ENCODE measurements at regions not wholly inside any gene's neighbourhood (a gene's known extent, or its start where the extent isn't known, plus 50 kb on each side); places are given as distances from the start of the nearest gene placed in this dataset.
A peak's percentile ranks its signal among the peaks of the same experiment; 100 is the strongest.

DNA sequence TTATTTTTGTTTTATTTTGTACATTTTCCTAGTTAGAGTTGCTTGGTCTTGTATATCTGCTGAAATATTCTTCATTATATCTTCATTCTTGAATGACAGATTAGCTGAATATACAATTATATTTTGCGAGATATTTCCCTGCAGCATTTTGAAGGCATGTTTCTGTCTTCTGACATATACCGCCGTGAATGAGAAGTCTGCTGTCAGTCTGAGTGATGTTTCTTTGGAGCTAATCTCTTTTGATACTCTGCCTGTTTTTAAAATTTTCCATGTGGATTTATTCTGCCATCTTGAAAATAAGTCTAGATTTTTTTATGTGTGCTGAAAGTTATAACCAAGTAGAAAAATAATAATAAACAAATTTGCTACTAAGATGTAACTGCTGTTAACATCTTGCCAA lies 148.5 kb downstream of the MAGEC1 start:
- H2AFZ ChIP-seq (ENCODE audit: low read depth, low read length) = no peak overlapping the region
- no peaks in the 10 kb centered on the region for H3K36me3 ChIP-seq (ENCODE audit: insufficient read depth, low read length)
- H3K27ac ChIP-seq (ENCODE audit: low read length) = no peak overlapping the region
- H3K4me2 ChIP-seq (ENCODE audit: low read length) = no peak overlapping the region
- H3K9me2 ChIP-seq (ENCODE audit: insufficient read depth, low read length) = no peaks in the 10 kb centered on the region
- H3F3A ChIP-seq (ENCODE audit: insufficient read depth, low read length, poor library complexity, severe bottlenecking) = no peaks in the 10 kb centered on the region
- no peak overlapping the region for H3K4me3 ChIP-seq (ENCODE audit: low read length)
- H3K9ac ChIP-seq (ENCODE audit: low read length) = no peak overlapping the region
- H3K27me3 ChIP-seq (ENCODE audit: insufficient read depth, low read depth, low read length) = no peaks in the 10 kb centered on the region
- H3K79me2 ChIP-seq (replicated peaks; ENCODE audit: insufficient read depth, low read length) = no peaks in the 10 kb centered on the region
- no peaks in the 10 kb centered on the region for H4K20me1 ChIP-seq (ENCODE audit: insufficient read depth)
- TF ChIP-seq POLR2AphosphoS5 (IDR thresholded peaks at IDR 0.05) (peak; percentile 76), EP300 (conservative IDR thresholded peaks at IDR 0.05; ENCODE audit: poor library complexity, severe bottlenecking) (peak; percentile 95), SMC3 (conservative IDR thresholded peaks at IDR 0.05; ENCODE audit: poor library complexity) (no peak), REST (IDR thresholded peaks at IDR 0.05; ENCODE audit: borderline replicate concordance) (peak; percentile 84)
- H3K9me3 ChIP-seq (ENCODE audit: low read length) = no peaks in the 10 kb centered on the region

DNA sequence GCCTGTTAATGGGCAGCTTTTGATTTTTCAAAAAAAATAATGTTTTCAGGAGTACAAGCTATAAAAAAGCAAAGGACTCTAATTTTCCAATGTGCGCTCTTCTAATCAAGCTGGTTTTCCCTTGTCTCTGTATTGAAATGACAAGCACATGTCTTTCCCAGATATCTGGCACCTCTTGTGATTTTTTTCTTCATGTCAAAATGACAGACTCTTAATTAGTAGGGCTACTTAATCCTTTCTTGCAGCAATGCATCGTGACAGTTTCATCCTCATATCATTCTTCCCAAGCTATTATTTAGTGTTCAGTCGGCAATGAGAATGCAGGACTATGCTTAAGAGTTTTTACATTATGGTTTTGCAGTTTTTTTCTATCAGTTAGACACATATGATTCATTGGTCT lies 139.5 kb downstream of the MAGEC1 start:
- Histone ChIP-seq H3K79me2 (replicated peaks; ENCODE audit: insufficient read depth, low read length) (no peaks in the 10 kb centered on the region), H3K4me2 (ENCODE audit: low read length) (peak overlapping the region; percentile 25), H3K4me3 (ENCODE audit: low read length) (peak overlapping the region; percentile 34), H3K9me3 (ENCODE audit: low read length) (no peaks in the 10 kb centered on the region), H2AFZ (ENCODE audit: low read depth, low read length) (no peak overlapping the region), H3K27ac (ENCODE audit: low read length) (peak overlapping the region; percentile 71), H3K9me2 (ENCODE audit: insufficient read depth, low read length) (no peaks in the 10 kb centered on the region), H3K27me3 (ENCODE audit: insufficient read depth, low read depth, low read length) (no peaks in the 10 kb centered on the region), H3K36me3 (ENCODE audit: insufficient read depth, low read length) (no peaks in the 10 kb centered on the region), H4K20me1 (ENCODE audit: insufficient read depth) (no peaks in the 10 kb centered on the region), H3K9ac (ENCODE audit: low read length) (no peak overlapping the region), H3F3A (ENCODE audit: insufficient read depth, low read length, poor library complexity, severe bottlenecking) (no peaks in the 10 kb centered on the region)
- TF ChIP-seq TAF1 (IDR thresholded peaks at IDR 0.05; ENCODE audit: low read depth) = no peak
- no peak for TF ChIP-seq SMC3 (conservative IDR thresholded peaks at IDR 0.05; ENCODE audit: poor library complexity)
- TF ChIP-seq EP300 (conservative IDR thresholded peaks at IDR 0.05; ENCODE audit: poor library complexity, severe bottlenecking) = peak; percentile 87
- TF ChIP-seq, protein P1, sequence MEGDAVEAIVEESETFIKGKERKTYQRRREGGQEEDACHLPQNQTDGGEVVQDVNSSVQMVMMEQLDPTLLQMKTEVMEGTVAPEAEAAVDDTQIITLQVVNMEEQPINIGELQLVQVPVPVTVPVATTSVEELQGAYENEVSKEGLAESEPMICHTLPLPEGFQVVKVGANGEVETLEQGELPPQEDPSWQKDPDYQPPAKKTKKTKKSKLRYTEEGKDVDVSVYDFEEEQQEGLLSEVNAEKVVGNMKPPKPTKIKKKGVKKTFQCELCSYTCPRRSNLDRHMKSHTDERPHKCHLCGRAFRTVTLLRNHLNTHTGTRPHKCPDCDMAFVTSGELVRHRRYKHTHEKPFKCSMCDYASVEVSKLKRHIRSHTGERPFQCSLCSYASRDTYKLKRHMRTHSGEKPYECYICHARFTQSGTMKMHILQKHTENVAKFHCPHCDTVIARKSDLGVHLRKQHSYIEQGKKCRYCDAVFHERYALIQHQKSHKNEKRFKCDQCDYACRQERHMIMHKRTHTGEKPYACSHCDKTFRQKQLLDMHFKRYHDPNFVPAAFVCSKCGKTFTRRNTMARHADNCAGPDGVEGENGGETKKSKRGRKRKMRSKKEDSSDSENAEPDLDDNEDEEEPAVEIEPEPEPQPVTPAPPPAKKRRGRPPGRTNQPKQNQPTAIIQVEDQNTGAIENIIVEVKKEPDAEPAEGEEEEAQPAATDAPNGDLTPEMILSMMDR (IDR thresholded peaks at IDR 0.05; ENCODE audit: poor library complexity, severe bottlenecking) = no peak
- peak; percentile 52 for TF ChIP-seq REST (IDR thresholded peaks at IDR 0.05; ENCODE audit: borderline replicate concordance)
- TF ChIP-seq RAD21 (conservative IDR thresholded peaks at IDR 0.05) = no peak
- TF ChIP-seq POLR2AphosphoS5 (IDR thresholded peaks at IDR 0.05) = peak; percentile 34
- TF ChIP-seq MXI1 (conservative IDR thresholded peaks at IDR 0.05; ENCODE audit: poor library complexity, severe bottlenecking) = no peak
- TF ChIP-seq EZH2 (IDR thresholded peaks at IDR 0.05; ENCODE audit: borderline replicate concordance, insufficient read depth, low read length, poor library complexity, severe bottlenecking) = no peak
